ENCODE measurements at regions not wholly inside any gene's neighbourhood (a gene's known extent, or its start where the extent isn't known, plus 50 kb on each side); places are given as distances from the start of the nearest gene placed in this dataset.
A peak's percentile ranks its signal among the peaks of the same experiment; 100 is the strongest.

DNA sequence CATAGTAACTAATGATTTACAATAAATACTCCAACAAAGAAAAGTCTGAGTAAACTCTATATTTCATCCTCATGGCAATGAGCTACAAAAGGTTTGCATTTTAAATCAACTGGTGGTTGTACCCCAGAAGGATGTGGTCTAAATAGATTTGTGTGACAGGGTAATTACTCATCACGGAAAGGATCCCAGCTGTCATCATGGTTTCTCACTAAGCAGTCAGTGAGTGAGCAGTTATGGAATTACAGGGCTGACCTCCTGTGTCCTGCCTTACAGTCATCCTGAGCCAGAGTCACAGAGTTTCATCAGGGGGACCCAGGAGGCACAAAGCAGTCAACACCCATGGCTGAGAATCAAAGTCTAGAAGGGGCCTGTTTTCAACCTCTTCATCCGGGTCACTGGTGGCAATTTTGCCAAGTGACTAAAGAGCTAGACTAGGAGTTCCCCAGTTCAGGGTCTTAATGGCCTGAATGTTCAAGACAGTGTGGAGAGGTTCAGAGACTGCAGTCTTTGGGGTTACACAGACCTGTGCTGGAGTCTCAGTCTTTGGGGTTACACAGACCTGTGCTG lies 210.7 kb upstream of the SLC24A2 start:
- DNase-seq (ENCODE audit: low read depth, low spot score): peak; percentile 7

DNA sequence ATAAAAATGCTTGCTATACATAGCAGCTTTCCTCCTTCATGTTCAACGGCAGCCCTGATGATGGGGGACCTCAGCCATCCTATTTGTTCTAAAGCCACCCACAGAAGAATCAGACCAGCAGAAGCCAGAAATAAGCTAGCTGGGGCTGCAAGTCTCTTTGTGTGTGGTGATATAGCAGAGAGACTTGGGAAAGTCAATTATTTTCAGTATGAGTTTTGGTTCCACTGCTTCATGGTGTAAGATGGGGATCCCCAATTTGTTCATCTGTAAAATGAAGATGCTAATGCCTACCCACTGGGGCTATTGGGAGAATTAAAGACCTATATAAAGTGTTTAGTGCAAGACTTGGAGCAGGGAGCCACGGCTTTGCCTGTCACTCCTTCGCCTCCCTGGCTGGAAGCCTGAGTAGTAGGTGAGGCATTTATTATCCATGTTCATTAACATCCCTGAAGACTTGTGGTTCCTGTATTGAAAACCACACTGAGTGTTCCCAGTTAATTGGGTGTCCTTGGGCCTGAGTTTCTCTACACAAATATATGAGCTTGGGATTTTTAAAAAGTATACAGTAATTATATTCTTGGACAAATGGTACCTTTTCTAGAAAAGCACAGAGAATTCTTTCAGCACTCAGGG lies 210.1 kb upstream of the SLC24A2 start:
- no peak for DNase-seq (ENCODE audit: low read depth, low spot score)

DNA sequence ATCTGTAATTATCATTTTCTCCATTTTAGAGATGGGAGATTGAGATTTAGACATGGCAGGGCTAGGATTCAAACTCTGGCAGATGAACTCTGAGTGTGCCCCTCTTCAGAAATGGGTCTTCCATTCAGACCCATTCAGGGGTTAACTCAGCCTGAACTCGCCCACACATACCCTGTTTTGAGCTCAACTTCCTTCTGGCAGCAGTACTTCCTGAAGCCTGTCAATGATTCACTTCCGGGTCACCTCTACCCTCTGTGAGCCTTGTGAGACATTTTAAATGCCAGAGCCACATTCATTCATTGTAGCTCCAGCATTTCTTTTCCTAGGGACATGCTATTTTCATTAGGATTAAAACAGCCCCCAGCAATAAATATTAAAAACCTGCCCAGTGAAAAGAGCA lies 209.3 kb upstream of the SLC24A2 start:
- no peak for DNase-seq (ENCODE audit: low read depth, low spot score)

DNA sequence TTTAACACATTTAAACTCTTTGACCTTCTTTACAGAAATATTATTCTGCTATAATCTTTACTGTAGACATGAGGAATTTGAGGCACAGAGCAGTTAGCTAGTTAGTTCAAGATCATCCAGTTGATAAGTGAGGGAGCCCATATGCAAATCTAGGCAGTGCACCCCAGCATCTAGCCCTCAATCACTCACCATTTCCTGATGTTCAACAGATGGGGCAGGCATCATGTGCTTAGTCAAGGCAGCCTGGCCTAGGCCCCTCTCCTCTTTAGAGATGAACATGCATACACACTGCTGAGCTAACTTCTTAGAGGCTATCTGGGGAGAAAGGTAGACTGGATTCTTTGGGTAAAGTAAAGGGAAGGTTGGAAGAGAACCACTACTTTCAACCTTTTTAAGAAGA lies 206.8 kb upstream of the SLC24A2 start:
- DNase-seq (ENCODE audit: low read depth, low spot score): no peak

DNA sequence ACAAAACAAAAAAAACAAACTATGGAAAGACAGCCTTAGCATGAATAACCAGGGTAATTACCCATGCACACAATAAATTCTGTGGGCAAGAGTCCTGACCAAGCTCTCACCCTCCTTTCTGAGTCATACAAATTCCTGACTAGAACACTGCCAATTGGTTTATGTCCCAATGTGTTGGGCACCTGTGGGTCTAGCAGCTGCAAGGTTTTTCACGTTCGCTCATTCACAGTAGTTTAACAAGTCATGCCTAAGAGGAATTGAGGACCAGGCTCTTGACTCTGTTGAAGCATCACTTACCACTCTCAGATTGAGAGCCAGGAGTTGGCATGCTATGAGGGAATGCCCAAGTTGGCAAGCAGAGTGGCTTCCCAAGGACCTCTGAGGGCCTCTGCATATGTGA lies 205.5 kb upstream of the SLC24A2 start:
- no peak for DNase-seq (ENCODE audit: low read depth, low spot score)

DNA sequence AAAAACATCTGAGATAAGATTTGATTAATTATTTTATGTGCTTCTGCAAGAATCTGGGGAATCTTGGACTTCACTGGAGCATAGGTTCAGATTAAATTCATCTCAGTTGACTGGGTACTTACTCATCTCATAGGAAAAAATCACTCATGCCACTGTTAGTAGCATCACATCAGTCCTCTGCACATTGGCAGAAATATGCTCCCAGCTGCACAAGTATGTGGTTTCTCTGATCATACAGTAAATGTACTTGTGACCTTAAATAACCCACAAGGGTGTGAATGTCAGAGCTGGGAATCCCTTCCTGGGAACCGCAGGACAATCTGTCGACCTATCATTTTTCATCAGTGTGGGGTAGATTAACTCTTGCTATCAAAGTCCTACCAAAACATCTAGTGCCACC lies 203.7 kb upstream of the SLC24A2 start:
- DNase-seq (ENCODE audit: low read depth, low spot score): no peak

DNA sequence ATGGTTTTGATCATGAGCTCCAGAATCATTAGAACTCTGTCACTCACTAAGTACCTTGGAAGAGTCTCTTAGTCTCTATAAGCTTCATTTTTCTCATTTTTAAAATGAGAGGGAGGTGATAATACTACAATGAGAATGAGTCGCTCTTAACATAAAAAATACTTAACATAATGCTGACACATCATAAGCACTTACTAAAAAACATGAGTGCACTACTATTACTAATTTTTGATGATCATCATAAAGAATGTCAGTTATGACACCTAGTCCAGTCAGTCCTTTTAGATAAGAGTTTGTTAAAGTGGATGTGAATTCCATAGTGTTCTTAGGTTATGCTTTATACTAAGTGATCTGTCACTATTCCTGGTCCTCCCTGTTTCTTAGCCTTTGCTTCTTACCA lies 200.4 kb upstream of the SLC24A2 start:
- DNase-seq (ENCODE audit: low read depth, low spot score): no peak

DNA sequence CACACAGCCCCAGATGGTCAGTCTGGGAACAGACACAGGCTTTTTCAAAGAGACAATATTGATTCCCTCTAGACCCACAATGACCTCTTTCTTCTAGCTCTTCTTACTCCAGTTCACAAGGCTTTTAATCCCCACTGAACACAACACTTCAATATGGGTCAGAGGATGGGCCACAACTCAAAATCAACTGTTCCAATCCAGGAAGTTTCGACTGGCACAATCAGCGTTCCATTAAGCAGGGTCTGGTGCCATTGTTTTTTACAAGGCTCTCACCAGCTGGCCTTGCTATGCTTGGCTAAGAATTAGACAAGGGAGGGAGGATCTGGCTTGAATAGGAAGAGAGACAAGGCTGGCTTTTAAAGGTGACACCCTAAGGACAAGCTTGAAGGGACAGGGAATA lies 199.4 kb upstream of the SLC24A2 start:
- no peak for DNase-seq (ENCODE audit: low read depth, low spot score)

DNA sequence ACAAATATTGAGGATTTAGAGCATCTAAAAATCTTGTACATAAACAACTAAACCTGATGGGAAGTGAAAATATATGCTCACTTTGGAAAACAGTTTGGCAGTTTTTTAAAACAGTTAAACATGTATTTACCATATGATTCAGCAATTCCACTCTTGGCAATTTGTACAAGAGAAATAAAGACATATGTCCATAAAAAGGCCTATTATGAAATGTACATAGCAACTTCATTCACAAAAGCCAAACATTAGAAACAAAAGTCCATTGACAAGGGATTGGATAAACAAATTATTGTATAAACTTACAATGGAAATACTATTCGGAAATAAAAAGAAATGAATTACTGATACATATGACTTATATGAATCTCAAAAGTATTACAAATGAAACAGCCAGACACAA lies 196.2 kb upstream of the SLC24A2 start:
- no peak for DNase-seq (ENCODE audit: low read depth, low spot score)

DNA sequence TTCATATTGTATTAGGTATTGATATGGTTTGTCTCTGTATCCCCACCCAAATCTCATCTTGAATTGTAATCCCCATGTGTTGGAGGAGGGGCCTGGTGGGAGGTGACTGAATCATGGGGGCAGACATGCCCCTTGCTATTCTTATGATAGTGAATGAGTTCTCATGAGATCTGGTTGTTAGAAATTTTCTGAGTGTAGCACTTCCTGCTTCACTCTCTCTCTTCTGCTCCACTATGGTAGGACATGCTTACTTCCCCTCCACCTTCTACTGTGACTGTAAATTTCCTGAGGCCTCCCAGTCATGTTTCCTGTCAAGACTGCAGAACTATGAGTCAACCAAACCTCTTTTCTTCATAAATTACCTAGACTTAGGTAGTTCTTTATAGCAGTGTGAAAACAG lies 187.4 kb upstream of the SLC24A2 start:
- no peak for DNase-seq (ENCODE audit: low read depth, low spot score)

DNA sequence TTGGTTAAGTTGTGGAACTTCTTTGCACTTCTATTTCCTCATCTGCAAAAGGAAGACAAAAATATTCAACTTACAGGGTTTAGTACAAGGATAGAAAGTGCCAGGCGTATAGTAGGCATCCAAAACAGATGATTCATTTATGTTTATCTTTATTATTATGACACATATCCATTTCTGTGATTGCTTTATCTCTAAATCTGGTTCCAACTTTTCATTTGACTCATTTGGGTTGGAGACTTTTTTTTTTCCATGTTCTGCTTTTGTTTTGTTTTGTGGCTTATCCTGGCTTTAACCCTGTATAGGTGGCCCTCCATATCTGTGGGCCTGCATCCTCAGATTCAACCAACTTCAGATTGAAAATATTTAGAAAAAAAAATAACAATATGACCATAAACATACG lies 186.7 kb upstream of the SLC24A2 start:
- DNase-seq (ENCODE audit: low read depth, low spot score): no peak

DNA sequence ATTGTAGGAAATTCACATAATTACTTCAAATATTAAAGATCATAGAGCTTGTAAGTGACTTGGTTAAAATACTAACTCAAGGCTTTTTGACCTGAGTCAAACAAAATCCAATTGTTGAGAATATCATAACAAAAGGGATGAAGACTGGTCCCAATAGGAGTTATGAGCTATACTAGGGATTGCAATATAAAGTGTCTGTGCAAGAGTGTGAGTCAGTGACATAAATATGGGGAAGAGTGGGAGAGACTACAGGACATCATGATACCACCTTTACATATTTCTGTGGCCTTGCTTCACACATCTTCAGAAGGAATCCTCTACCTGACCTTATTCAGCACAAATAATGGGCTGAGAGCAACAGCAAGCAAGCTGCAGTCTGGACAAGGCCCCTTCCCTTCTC lies 180.9 kb upstream of the SLC24A2 start:
- DNase-seq (ENCODE audit: low read depth, low spot score): no peak

DNA sequence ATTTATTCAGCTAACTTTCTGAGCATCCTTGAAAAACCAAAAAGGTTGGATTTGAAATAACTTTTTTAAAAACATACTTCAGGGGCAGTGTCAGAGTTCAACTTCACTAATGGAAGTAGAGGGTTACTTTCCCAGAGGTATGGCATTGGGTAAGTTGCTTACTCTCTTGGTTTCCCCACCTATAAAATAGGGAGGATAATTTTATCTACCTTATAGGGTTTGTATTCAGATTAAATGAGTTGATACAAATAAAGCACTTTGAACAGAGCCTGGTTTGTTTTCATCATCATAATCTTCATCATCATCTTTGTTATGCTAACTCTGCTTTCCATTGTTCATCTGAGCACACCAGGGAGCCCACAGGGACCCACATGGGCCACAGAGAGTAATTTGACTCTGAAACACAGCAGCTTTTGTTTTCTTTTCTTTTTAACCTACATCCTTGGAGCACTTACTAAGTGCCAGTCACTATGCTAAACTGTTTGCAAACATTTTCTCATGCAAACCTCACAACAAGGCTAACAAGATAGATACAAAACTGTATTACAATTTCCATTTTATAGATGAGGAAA lies 179.1 kb upstream of the SLC24A2 start:
- no peak for DNase-seq (ENCODE audit: low read depth, low spot score)

DNA sequence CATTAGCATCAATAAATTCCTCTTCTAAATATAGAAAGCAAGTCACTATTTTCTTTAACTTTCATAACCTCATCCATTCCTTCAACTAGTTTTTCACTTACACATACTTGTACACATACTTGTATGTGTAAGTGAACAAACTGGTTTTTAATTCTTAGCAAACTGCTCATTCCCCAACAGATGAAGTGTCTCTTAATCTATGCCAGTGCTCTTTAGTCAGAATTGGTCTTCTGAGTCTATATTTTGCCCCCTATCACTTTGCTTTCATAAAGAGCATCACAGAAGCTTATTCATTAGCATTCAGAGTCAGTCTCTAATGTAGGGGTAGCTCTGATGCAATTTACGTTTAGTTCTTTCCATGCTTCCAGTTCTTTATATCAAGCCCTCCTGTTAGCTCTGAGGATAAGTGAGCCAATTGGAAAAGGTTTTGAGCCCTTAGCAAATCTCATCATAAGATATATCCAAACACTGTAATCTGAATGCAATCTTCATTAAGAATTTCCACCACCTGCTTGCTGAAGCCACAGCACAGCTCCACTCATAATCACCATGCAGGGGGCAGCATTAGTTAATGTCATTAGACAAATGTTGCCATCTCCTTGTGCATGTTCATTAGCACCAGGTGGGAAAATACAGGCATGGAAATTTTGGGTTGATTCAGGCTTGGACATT lies 178.5 kb upstream of the SLC24A2 start:
- no peak for DNase-seq (ENCODE audit: low read depth, low spot score)

DNA sequence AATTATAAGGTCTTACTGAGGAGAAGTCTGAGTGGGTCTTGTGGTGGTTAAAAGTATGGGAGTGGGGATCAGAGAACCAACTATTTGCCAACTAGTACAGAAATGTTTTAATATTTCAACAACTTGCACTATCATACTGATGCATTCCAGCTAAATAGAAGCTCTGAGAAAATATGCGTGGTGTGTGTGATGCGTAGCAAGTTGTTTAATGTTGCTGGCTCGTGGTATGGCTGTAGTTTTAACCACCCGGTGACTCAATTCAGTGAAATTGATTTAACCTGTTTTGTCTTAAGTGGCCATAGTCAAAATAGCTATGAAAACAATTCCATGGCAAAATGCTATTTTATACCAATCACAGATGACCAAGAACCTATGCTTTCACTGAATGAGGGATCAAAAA lies 176.5 kb upstream of the SLC24A2 start:
- DNase-seq (ENCODE audit: low read depth, low spot score): no peak

DNA sequence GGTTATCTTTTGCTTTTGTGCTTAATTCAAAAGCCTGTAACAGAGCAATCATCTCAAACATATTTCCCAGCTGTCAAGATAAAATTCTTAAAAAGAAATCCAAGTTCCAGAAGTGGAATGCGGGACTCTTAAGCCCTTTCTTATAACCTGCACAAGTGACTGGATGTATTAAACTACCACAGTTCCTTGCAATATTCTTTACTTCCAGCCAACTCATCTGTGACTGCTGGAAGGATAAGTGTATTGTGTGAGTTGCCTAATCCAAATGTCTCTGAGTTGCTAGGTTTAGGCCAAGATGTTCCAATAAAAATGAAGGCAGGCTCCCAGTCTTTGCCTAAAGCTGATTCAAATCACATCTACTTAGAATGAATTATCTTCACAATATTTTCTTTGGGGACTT lies 159.2 kb upstream of the SLC24A2 start:
- DNase-seq (ENCODE audit: low read depth, low spot score): no peak

DNA sequence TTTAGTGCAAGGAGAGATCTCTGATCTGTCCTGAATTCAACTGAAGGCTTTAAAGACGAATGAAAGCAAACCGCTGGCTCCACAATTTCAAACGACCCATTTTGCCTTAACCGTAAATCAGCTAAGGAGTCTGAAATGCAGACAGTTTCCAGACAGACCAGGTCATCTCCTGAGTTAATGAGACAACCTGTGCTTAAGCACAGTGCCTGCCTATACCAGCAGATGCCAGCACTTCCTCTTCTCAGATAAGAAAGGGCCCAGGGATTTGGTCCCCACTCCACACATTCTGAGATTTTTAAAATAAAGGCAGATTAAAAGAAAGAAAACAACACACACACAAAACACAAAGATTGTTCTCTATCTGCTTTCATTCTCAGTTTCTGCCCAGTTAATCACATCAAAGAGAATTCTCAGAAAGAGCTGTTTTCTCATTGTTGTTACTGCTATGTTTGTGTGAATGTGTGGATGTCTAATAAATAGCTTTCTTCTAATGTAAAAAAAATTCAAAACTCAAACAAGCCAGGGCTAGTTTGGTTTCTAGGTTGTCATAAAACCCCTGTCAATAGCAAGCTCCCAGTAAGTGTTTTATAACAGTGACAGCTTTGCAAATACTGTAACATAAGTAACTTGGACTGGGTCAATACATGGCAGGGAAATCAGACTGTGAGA lies 157.7 kb upstream of the SLC24A2 start:
- DNase-seq (ENCODE audit: low read depth, low spot score): no peak

DNA sequence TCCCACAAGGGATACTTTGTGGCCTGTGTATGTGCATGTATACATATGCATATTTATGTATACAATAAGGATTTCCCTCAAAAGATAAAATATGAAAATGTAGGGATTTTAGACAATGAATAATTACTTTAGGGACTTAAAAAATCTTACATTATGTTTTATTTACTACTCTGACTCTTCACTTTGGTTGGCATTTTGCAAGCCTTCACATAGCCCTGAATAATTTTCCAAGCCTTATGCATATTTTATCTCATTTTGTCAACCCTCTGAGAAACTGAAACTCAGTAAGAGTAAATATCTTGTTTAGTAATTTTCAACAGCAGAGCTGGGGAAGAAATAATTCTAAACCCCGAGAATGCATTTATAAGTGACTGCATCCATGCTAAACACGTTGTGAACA lies 153.0 kb upstream of the SLC24A2 start:
- DNase-seq (ENCODE audit: low read depth, low spot score): no peak

DNA sequence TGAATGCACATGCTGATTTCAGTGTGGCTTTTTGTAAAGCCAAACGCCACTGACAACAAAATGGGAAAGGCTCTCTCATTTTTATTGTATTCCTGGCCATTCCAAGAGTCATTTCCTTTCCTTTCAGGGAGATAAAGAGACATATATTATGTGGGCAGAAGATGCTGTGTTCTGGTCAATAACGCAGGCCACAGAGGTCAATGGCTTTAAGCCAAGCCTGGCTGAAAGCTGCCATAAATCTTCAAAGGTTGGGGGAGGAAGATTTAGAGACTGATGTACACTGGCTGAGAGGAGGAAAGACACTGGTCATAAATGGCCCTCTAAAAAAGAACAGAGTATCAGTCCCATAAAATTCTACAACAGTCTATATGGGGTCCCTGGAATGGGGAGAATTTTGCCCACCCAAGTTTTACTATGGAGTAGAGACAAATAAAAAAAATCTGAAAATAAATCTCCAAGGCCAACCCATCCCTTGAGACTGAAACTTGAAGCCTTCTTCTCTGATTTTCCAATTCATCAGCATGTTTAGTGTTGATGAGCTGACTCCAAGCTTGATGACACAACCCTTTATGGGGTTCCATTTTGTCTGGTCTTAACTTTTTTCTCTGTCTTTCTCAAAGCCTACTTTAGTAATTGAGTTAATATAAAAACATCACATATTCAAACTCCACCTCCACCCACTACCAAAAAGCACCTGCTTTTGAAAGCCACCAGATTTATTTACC lies 152.1 kb upstream of the SLC24A2 start:
- no peak for DNase-seq (ENCODE audit: low read depth, low spot score)

DNA sequence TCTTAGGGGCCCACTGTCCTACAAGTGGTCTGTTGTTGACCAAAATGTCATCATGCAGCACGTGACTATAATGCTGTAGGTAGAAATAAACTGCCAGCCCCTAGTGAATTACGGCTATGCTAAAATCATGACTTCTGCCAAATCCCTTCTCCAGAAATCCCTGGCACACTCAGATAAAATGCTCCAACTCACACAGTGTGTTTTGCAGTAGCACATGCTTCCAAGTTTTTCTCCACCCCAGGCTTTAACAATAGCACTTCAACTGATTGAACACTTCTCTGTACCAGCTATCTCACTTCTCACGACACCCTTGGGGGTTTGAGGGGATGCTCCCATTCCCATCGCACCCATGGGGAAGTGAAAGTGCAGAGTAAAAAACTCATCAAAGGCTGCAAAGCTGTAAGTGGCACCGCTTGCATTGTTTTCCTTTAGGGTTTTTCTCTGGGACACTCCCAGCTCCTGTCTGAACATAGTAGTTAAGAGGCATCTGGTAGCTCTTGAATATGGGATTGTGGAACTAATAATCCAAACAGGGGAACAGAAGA lies 151.0 kb upstream of the SLC24A2 start:
- no peak for DNase-seq (ENCODE audit: low read depth, low spot score)

DNA sequence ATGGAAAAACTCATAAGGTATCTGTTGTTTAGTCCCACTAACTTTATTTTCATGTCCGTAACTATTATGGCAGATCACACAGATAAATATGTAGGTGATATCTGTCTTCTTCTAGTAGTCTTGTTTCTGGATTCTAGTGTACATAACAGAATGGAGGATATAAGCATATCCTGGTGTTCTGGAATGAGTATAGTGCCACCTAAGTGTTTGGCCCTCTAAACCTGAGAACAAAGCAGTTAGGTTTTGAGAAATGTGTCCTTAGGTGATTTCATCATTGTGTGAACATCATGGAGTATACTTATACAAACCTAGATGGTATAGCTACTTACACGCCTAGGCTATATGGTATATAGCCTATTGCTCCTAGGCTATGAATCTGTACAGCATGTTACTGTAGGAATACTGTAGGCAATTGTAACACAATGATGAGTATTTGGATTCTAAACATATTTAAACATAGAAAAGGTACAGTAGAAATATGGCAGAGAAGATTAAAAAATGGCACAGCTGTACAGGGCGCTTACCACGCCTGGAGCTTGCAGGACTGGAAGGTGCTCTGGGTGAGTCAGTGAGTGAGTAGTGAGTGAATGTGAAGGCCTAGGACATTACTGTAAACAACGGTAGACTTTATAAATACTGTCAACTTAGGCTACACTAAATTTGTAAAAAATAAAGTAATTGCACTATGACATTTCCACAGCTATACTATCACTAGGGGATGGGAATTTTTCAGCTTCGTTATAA lies 150.3 kb upstream of the SLC24A2 start:
- DNase-seq (ENCODE audit: low read depth, low spot score): no peak

Measured in activated CD4-positive, CD25-positive, alpha-beta regulatory T cell treated with anti-CD3 and anti-CD28 coated beads, Interleukin-2, amount 50 U/mL, for 16 hours (primary cell).